ENCODE measurements at regions not wholly inside any gene's neighbourhood (a gene's known extent, or its start where the extent isn't known, plus 50 kb on each side); places are given as distances from the start of the nearest gene placed in this dataset.

DNA sequence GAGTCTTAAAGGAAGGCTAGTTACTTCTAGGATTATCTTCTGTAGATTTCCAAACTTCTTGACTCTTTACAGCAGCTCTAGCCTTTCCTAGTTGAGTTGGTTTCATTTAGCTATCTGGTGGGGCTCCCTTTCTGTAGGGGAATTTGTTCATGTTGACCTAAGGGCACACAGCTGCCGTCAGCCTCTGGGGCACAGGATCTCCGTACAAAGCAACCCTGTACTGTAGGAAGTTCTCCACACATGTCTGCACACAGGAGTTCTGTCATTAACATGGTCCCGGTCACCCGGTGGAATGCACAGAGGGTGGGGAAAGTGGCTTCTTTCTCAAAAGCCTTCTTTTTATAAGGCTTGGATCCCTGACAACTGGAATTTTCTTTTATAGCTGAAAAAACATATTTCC, 88.7 kb upstream of the TNIK start:
- no peak for DNase-seq
- no peaks in the 10 kb centered on the region for H3K27me3 ChIP-seq
- H3K4me1 ChIP-seq: no peaks in the 10 kb centered on the region
- WGBS (ENCODE audit: insufficient coverage, low coverage, low lambda C conversion rate, missing lambda C conversion rate): 36% methylated on average over 3 of the region's 4 CpGs
- no peak overlapping the region for H3K27ac ChIP-seq
- H3K36me3 ChIP-seq: no peaks in the 10 kb centered on the region
- no peak overlapping the region for H3K4me3 ChIP-seq
- intact Hi-C loops (cut with DNase I): no loop called here
- TF ChIP-seq, protein P1, sequence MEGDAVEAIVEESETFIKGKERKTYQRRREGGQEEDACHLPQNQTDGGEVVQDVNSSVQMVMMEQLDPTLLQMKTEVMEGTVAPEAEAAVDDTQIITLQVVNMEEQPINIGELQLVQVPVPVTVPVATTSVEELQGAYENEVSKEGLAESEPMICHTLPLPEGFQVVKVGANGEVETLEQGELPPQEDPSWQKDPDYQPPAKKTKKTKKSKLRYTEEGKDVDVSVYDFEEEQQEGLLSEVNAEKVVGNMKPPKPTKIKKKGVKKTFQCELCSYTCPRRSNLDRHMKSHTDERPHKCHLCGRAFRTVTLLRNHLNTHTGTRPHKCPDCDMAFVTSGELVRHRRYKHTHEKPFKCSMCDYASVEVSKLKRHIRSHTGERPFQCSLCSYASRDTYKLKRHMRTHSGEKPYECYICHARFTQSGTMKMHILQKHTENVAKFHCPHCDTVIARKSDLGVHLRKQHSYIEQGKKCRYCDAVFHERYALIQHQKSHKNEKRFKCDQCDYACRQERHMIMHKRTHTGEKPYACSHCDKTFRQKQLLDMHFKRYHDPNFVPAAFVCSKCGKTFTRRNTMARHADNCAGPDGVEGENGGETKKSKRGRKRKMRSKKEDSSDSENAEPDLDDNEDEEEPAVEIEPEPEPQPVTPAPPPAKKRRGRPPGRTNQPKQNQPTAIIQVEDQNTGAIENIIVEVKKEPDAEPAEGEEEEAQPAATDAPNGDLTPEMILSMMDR (IDR thresholded peaks at IDR 0.05): no peak
- no peak for TF ChIP-seq POLR2A (IDR thresholded peaks at IDR 0.05)
- no peak for ATAC-seq
- H3K9me3 ChIP-seq: no peaks in the 10 kb centered on the region

DNA sequence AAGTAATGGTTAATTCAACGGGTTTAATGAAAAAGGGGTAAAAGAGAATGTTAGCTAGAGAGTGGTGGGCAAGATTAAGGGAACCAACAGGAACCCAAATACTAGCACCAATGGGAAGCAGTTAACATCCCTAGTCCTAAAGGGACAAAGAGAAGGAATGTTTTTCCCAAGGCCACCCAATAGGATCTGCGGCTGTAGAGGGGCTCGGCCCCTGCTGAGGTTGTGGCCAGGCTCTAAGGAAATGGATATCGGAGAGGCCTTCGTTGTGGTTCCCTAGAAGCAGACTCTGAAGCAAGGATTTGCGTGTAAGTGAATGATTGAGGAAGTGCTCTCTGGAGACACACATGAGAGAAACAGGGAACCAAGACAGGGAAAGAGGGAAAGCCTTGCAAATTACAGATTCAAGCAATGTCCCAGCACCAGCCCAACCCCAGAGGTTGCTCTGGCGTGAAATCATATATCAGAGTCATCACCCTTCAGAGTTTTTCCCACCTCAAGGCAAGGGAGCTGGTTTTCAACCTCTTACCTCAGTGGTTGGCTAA, 83.6 kb upstream of the TNIK start:
- WGBS (ENCODE audit: insufficient coverage, low coverage, low lambda C conversion rate, missing lambda C conversion rate): 81% methylated on average over 6 of the region's 7 CpGs
- DNase-seq: no peak
- Histone ChIP-seq H3K36me3 (no peaks in the 10 kb centered on the region), H3K27me3 (no peaks in the 10 kb centered on the region), H3K4me3 (no peak overlapping the region), H3K27ac (no peak overlapping the region), H3K4me1 (no peaks in the 10 kb centered on the region), H3K9me3 (no peaks in the 10 kb centered on the region)
- TF ChIP-seq POLR2A (IDR thresholded peaks at IDR 0.05): no peak
- ATAC-seq: no peak
- intact Hi-C loops (cut with DNase I): no loop called here

DNA sequence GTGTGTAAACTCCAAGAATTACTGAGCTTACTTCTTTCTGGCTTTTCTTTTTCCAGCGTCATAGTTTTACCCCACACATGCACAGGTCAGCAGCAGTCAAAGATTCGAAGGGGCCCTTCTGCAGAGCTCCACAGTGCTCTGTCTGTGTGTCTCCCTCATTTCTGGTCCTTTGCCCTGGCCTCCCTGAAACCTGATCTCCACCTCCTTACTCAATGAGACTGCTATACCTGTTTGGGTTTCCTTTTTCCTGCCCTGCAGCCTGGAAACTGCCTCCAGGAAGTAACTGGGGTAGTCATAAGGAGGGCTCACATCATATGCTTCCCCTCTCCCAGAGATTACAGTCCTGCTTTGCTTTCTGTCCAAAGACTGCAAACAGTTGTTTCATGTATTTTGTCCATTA, 82.8 kb upstream of the TNIK start:
- TF ChIP-seq, protein P1 (IDR thresholded peaks at IDR 0.05): no peak
- TF ChIP-seq POLR2A (IDR thresholded peaks at IDR 0.05): no peak
- H3K27ac ChIP-seq: no peak overlapping the region
- no peaks in the 10 kb centered on the region for H3K4me1 ChIP-seq
- intact Hi-C loops (cut with DNase I): no loop called here
- H3K4me3 ChIP-seq: no peak overlapping the region
- no peaks in the 10 kb centered on the region for H3K27me3 ChIP-seq
- no peak for DNase-seq
- no peak for ATAC-seq
- WGBS (ENCODE audit: insufficient coverage, low coverage, low lambda C conversion rate, missing lambda C conversion rate): 40% methylated on average over 2 of the region's 2 CpGs
- no peaks in the 10 kb centered on the region for H3K9me3 ChIP-seq
- no peaks in the 10 kb centered on the region for H3K36me3 ChIP-seq

DNA sequence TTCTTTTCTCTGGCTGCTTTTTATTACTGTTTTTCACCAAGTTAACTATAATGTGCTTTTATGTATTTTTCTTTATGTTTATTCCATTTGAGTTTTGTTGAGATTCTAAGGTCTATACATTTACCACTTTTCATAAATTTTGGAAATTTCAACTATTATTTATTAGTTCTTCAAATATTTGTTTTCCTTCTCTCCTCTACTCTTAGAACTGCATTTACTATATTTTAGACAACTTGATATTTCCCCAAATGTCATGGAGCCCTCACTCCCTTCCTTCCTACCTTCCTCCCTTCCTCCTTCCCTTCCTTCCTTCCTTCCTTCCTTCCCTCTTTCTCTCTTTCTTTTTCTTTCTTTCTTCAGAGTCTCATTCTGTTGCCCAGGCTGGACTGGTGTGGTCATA, 81.4 kb upstream of the TNIK start:
- DNase-seq (no peak), ATAC-seq (no peak)
- no peaks in the 10 kb centered on the region for H3K4me1 ChIP-seq
- no peaks in the 10 kb centered on the region for H3K36me3 ChIP-seq
- H3K27me3 ChIP-seq: no peaks in the 10 kb centered on the region
- no peak overlapping the region for H3K4me3 ChIP-seq
- no peak overlapping the region for H3K27ac ChIP-seq
- intact Hi-C loops (cut with DNase I): no loop called here
- no peaks in the 10 kb centered on the region for H3K9me3 ChIP-seq
- TF ChIP-seq, protein P1 (IDR thresholded peaks at IDR 0.05): no peak
- no peak for TF ChIP-seq POLR2A (IDR thresholded peaks at IDR 0.05)

DNA sequence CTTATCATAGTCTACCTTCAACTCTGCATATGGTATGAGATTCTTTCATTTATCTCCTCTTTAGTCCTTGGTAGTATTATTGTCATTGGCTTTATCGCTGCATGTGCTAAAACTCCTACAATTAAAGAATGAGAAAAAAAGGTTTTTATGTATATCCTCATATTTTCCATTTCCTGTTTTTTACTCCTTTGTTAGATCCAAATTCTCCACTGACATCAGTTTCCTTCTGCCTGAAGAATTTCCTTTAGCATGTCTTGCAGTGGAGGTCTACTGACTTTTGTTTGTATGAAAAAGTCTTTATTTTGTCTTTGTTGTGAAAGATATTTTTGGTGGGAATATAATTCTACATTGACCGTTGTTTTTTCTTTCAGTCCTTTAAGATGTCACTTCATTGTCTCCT, 81.0 kb upstream of the TNIK start:
- Histone ChIP-seq H3K27ac (no peak overlapping the region), H3K9me3 (no peaks in the 10 kb centered on the region), H3K36me3 (no peaks in the 10 kb centered on the region), H3K4me1 (no peaks in the 10 kb centered on the region), H3K27me3 (no peaks in the 10 kb centered on the region), H3K4me3 (no peak overlapping the region)
- no peak for ATAC-seq
- DNase-seq: no peak
- 70% methylated on average over 2 of the region's 2 CpGs for WGBS (ENCODE audit: insufficient coverage, low coverage, low lambda C conversion rate, missing lambda C conversion rate)
- TF ChIP-seq, protein P1 (IDR thresholded peaks at IDR 0.05): no peak
- no peak for TF ChIP-seq POLR2A (IDR thresholded peaks at IDR 0.05)
- intact Hi-C loops (cut with DNase I): no loop called here
